Keratinocyte (primary cell): ENCODE measurements at regions not wholly inside any gene's neighbourhood (a gene's known extent, or its start where the extent isn't known, plus 50 kb on each side); places are given as distances from the start of the nearest gene placed in this dataset.
A peak's percentile ranks its signal among the peaks of the same experiment; 100 is the strongest.
"Not testable (repeated sequence)": the region's sequence is repeated elsewhere in the genome, so short reads cannot be mapped to it uniquely, and the experiment has no call there.

Experiments used
- DNase-seq: peaks from one replicate; pipeline ENCODE4 v3.0.0-alpha.2; 2011; ENCODE audit warnings: low read depth, missing footprints, low spot score
- FAIRE-seq: peaks from 2 replicates; lab custom pipeline; 2011; peaks lifted over from hg19 to GRCh38; lab: Jason Lieb, UNC
- H2AFZ ChIP-seq: 2 replicates; pipeline ENCODE4 v1.6.0; 2012; ENCODE audit warnings: low read length, control low read depth, inconsistent platforms; ENCODE audit not compliant: control insufficient read depth
- H3K27ac ChIP-seq: 2 replicates; pipeline ENCODE4 v1.5.1; 2011; ENCODE audit warnings: low read length; ENCODE audit not compliant: control insufficient read depth, insufficient read depth
- H3K27me3 ChIP-seq: 3 replicates; pipeline ENCODE4 v1.6.0; 2011; ENCODE audit warnings: low read length; ENCODE audit not compliant: control insufficient read depth, insufficient read depth; ENCODE audit errors: extremely low read depth
- H3K36me3 ChIP-seq, 2 experiments: 2 replicates in 1 of 2; 3 replicates in 1 of 2; pipeline ENCODE4 v1.5.1; 2011; ENCODE audit warnings: low read length in 2 of 2, mild to moderate bottlenecking in 1 of 2; ENCODE audit not compliant: control insufficient read depth in 2 of 2, insufficient read depth in 2 of 2; ENCODE audit errors: extremely low read depth in 1 of 2
- H3K4me1 ChIP-seq: 3 replicates; pipeline ENCODE4 v1.5.1; 2011; ENCODE audit warnings: low read length; ENCODE audit not compliant: control insufficient read depth, insufficient read depth; ENCODE audit errors: extremely low read depth
- H3K4me2 ChIP-seq: 3 replicates; pipeline ENCODE4 v1.6.0; 2011; ENCODE audit warnings: low read depth, low read length; ENCODE audit not compliant: control insufficient read depth, insufficient read depth; ENCODE audit errors: extremely low read depth
- H3K4me3 ChIP-seq, 3 experiments: fragments of 200-600 bp in 1 of 3; sonication (generic) in 1 of 3; 2 replicates in 2 of 3; 3 replicates in 1 of 3; pipeline ENCODE4 v1.5.1; 2011 to 2016; ENCODE audit warnings: low read length in 3 of 3, mild to moderate bottlenecking in 3 of 3, control low read depth in 2 of 3, inconsistent platforms in 1 of 3, low read depth in 1 of 3, mixed read lengths in 1 of 3, mixed run types in 1 of 3, moderate library complexity in 1 of 3; ENCODE audit not compliant: control insufficient read depth in 2 of 3, insufficient read depth in 2 of 3; ENCODE audit errors: extremely low read depth in 1 of 3
- H3K79me2 ChIP-seq: 2 replicates; pipeline ENCODE4 v1.6.0; 2012; ENCODE audit warnings: low read length; ENCODE audit not compliant: control insufficient read depth, insufficient read depth
- H3K9ac ChIP-seq: 3 replicates; pipeline ENCODE4 v1.6.0; 2011; ENCODE audit warnings: low read length; ENCODE audit not compliant: control insufficient read depth, insufficient read depth; ENCODE audit errors: extremely low read depth
- H3K9me1 ChIP-seq: 3 replicates; pipeline ENCODE4 v1.6.0; 2011; ENCODE audit warnings: low read length; ENCODE audit not compliant: control insufficient read depth, insufficient read depth; ENCODE audit errors: extremely low read depth
- H3K9me3 ChIP-seq: 2 replicates; pipeline ENCODE4 v1.5.1; 2012; ENCODE audit warnings: low read depth, low read length; ENCODE audit not compliant: control insufficient read depth
- H4K20me1 ChIP-seq: 3 replicates; pipeline ENCODE4 v1.6.0; 2011; ENCODE audit warnings: low read length; ENCODE audit not compliant: control insufficient read depth, insufficient read depth; ENCODE audit errors: extremely low read depth
- EZH2 ChIP-seq: IDR thresholded peaks from one replicate; pipeline ENCODE4 v1.6.1; 2012; ENCODE audit warnings: inconsistent platforms, mild to moderate bottlenecking, low read length, moderate library complexity
- dilution Hi-C: fragments of 300-500 bp; cut with MboI; formaldehyde crosslinking; loops from one replicate; pipeline ENCODE4 v1.7.0; 2020; ENCODE audit warnings: low sequenced_read_pairs; ENCODE audit not compliant: extremely low pct_ligation_motif_present
- TF ChIP-seq, protein P1 (sequence below), 3 experiments: IDR thresholded peaks in 1 of 3; conservative IDR thresholded peaks in 1 of 3; optimal IDR thresholded peaks in 1 of 3; 2 replicates in 2 of 3; 3 replicates in 1 of 3; pipeline versions ENCODE3 to v1.5.1; 2011; ENCODE audit warnings: low read length in 3 of 3, mild to moderate bottlenecking in 3 of 3, moderate library complexity in 2 of 3, control low read depth in 1 of 3, inconsistent platforms in 1 of 3; ENCODE audit not compliant: insufficient read depth in 2 of 3; ENCODE audit errors: extremely low read depth in 1 of 3

DNA sequence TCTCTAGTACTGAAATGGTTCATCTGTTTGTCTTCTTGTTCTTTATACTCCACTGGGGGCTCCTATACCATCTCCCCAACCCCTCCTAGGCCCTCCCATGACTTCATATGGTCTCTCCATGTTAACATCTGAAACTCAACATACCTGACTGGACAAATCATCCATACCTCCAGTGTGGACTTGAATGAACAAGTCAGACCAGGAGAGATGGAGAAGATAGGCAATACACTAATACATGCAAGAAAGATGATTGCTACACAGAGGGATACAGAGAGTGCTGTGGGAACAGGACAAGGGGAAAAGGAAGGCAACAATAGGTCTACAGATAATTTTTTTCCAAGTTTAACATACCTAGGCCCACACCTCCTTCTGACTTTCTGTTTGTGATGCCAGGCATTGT is 175.1 kb downstream of the FHIP1A start:
- H3K27me3 ChIP-seq: no peaks in the 10 kb centered on the region
- H3K27ac ChIP-seq: peak overlapping the region; percentile 35
- no peaks in the 10 kb centered on the region for H4K20me1 ChIP-seq
- H3K36me3 ChIP-seq: peaks cover 0 to 2% of the 10 kb centered on the region in 2 experiments
- no peaks in the 10 kb centered on the region for H3K9me3 ChIP-seq
- peaks cover 2% of the 10 kb centered on the region for H3K79me2 ChIP-seq
- H3K9me1 ChIP-seq: no peaks in the 10 kb centered on the region
- H3K9ac ChIP-seq: peak overlapping the region; percentile 26
- TF ChIP-seq, protein P1, sequence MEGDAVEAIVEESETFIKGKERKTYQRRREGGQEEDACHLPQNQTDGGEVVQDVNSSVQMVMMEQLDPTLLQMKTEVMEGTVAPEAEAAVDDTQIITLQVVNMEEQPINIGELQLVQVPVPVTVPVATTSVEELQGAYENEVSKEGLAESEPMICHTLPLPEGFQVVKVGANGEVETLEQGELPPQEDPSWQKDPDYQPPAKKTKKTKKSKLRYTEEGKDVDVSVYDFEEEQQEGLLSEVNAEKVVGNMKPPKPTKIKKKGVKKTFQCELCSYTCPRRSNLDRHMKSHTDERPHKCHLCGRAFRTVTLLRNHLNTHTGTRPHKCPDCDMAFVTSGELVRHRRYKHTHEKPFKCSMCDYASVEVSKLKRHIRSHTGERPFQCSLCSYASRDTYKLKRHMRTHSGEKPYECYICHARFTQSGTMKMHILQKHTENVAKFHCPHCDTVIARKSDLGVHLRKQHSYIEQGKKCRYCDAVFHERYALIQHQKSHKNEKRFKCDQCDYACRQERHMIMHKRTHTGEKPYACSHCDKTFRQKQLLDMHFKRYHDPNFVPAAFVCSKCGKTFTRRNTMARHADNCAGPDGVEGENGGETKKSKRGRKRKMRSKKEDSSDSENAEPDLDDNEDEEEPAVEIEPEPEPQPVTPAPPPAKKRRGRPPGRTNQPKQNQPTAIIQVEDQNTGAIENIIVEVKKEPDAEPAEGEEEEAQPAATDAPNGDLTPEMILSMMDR (optimal IDR thresholded peaks at IDR 0.05 in 1 of 3, IDR thresholded peaks at IDR 0.05 in 1 of 3, conservative IDR thresholded peaks at IDR 0.05 in 1 of 3; ENCODE audit: extremely low read depth in 1 of 3, insufficient read depth in 2 of 3, low read length in 3 of 3): no peak
- no peak for TF ChIP-seq EZH2
- DNase-seq: peak; percentile 63
- dilution Hi-C loops: no loop called here
- peak; percentile 92 for FAIRE-seq
- peak overlapping the region; percentile 5 for H2AFZ ChIP-seq
- peak overlapping the region; percentile 50 for H3K4me2 ChIP-seq
- H3K4me1 ChIP-seq: peaks cover 15% of the 10 kb centered on the region
- H3K4me3 ChIP-seq: no peak overlapping the region

DNA sequence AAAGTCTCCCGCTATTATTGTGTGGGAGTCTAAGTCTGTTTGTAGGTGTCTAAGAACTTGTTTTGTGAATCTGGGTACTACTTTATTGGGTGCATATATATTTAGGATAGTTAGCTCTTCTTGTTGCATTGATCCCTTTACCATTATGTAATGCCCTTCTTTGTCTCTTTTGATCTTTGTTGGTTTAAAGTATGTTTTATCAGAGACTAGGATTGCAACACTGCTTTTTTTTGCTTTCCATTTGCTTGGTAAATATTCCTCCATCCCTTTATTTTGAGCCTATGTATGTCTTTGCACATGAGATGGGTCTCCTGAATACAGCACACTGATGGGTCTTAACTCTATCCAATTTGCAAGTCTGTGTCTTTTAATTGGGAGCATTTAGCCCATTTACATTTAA is 165.2 kb downstream of the GATB start:
- dilution Hi-C loops, H3K36me3 ChIP-seq, H3K27ac ChIP-seq, H3K9ac ChIP-seq, DNase-seq, H3K4me2 ChIP-seq, H3K9me3 ChIP-seq, H3K27me3 ChIP-seq, H3K4me3 ChIP-seq, H3K9me1 ChIP-seq, H2AFZ ChIP-seq, FAIRE-seq, H3K79me2 ChIP-seq, H4K20me1 ChIP-seq: not testable (repeated sequence)
- H3K4me1 ChIP-seq: peaks cover 11% of the 10 kb centered on the region

DNA sequence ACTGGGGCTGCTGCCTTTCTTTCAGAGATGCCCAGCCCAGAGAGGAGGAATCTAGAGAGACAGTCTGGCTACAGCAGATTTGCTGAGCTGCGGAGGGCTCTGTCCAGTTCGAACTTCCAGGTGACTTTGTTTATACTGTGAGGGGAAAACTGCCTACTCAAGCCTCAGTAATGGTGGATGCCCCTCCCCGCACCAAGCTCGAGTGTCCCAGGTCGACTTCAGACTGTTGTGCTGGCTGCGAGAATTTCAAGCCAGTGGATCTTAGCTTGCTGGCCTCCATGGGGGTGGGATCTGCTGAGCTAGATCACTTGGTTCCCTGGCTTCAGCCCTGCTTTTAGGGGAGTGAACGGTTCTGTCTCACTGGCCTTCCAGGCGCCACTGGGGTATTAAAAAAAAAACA is 163.1 kb downstream of the GATB start:
- H3K27ac ChIP-seq, DNase-seq, H3K9me1 ChIP-seq, H3K9me3 ChIP-seq, H3K4me3 ChIP-seq, FAIRE-seq, H3K27me3 ChIP-seq, H4K20me1 ChIP-seq, H3K79me2 ChIP-seq, H3K4me2 ChIP-seq, dilution Hi-C loops, H2AFZ ChIP-seq, H3K9ac ChIP-seq, H3K36me3 ChIP-seq: not testable (repeated sequence)
- H3K4me1 ChIP-seq: peaks cover 15% of the 10 kb centered on the region
